Cardiac fibroblast (primary cell): ENCODE measurements at regions not wholly inside any gene's neighbourhood (a gene's known extent, or its start where the extent isn't known, plus 50 kb on each side); places are given as distances from the start of the nearest gene placed in this dataset.
A peak's percentile ranks its signal among the peaks of the same experiment; 100 is the strongest.

Source experiments
- DNase-seq, 2 donors: peaks; one replicate each; pipeline versions ENCODE4 v3.0.0 to v3.0.0-alpha.2; 2010; ENCODE audit warnings: low read depth in 2 of 2
- H3K4me3 ChIP-seq, 2 donors: replicated peaks in 1 of 2; 1 replicate in 1 of 2; 2 replicates in 1 of 2; pipeline ENCODE4 v1.5.1; 2011; ENCODE audit warnings: low read depth in 2 of 2, low read length in 2 of 2, mild to moderate bottlenecking in 2 of 2, moderate library complexity in 1 of 2
- CTCF ChIP-seq: IDR thresholded peaks from one replicate; pipeline ENCODE4 v1.5.1; 2011; ENCODE audit warnings: low read depth, mild to moderate bottlenecking, low read length, inconsistent platforms

- DNase-seq: peak; percentile 76 to 85
- no peak for TF ChIP-seq CTCF
- no peak overlapping the region for H3K4me3 ChIP-seq
Measured at GRCh38 chr2:13005761-13006335, 289.1 kb downstream of the TRIB2 start.

- peak overlapping the region in 1 of 2 donors; percentile 31 for H3K4me3 ChIP-seq
- no peak for TF ChIP-seq CTCF
- DNase-seq: peak; percentile 43 to 54
Measured at GRCh38 chr2:13006426-13006825, 289.7 kb downstream of the TRIB2 start.

DNA sequence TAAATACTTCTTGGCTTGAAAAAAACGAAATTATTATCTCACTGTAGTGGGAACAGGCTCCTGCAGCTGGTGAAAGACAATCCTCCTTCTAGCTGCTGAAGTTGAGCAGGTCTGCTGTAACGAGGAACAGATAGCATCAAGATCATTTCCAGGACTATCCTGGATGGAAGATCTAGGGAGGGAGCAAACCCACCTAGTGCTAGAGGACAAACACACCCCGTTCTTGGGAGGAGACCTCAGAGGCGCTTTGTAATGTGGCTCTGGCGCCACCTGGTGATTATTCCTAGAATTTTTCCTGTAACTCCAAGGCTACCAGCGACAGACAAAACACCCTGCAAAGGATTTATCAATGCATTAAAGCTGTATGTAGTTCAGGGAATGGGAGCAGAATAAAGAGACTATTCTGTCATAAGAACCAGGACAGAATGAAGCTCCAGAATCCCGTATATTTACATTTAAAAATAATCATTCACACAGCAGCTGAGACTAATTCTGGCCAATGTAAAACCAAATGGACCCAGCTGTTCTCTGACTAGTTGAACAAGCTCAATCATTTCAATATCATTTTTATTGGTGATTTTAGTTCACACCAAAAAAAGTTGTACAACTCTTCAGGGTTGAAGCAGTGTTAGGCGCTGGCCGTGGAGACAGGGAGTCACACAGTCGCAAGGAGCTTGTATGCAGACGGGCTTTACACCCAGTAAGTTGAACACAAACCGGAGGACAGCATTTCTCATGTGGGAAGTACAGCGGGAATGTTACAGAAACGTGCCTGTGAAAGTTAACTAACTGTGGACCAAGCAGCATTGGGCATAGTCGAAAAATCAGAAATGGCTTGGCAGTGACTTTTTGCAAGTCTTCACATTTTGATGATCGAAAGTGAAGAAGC lies 290.3 kb downstream of the TRIB2 start:
- DNase-seq: peak; percentile 84 to 87
- peak; percentile 72 for TF ChIP-seq CTCF
- H3K4me3 ChIP-seq: peak overlapping the region in 1 of 2 donors; percentile 31

- TF ChIP-seq CTCF: no peak
- H3K4me3 ChIP-seq: no peak overlapping the region
- peak; percentile 7 to 42 for DNase-seq
Measured at GRCh38 chr2:13009027-13009642, 292.4 kb downstream of the TRIB2 start.

GRCh38 chr2:13010283-13010682 lies 293.5 kb downstream of the TRIB2 start:
- H3K4me3 ChIP-seq: no peak overlapping the region
- no peak for TF ChIP-seq CTCF
- no peak for DNase-seq

- DNase-seq: no peak
- no peak for TF ChIP-seq CTCF
Measured at GRCh38 chr2:13014783-13015182, 298.0 kb downstream of the TRIB2 start.

More at GRCh38 chr2:13014783-13015182, 298.0 kb downstream of the TRIB2 start:
- no peak overlapping the region for H3K4me3 ChIP-seq
